ENCODE measurements at regions not wholly inside any gene's neighbourhood (a gene's known extent, or its start where the extent isn't known, plus 50 kb on each side); places are given as distances from the start of the nearest gene placed in this dataset.

DNA sequence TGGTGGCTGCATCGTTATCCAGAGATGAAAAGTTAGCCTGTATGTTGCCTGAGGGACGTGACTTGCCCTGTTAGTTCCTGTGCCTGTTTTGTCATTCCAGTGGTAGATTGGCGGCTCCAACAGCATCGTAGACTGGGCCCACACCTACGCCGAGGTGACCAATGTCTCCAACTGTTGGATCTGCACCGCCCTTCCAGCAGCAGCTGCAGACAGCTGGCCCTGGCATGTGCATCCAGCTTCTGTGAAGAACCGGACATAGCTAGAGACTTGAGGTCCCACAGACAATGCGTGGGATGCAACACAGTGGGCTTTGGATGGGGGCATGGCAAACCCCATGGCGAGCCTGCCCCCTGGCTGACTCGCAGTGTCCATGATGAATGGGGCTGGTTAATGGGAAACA lies 93.0 kb upstream of the TMPO start:
- intact Hi-C loops (cut with micrococcal nuclease), result no loop called here
- peaks cover 10% of the 10 kb centered on the region for H3K27me3 Mint-ChIP-seq
- no peak overlapping the region for H3K4me3 Mint-ChIP-seq
- H3K9me3 Mint-ChIP-seq, result no peaks in the 10 kb centered on the region
- H3K27ac Mint-ChIP-seq, result no peak overlapping the region
- peaks cover 5% of the 10 kb centered on the region for H3K4me1 Mint-ChIP-seq
- no peak for DNase-seq
- H3K36me3 Mint-ChIP-seq (ENCODE audit: low read depth), result no peaks in the 10 kb centered on the region

DNA sequence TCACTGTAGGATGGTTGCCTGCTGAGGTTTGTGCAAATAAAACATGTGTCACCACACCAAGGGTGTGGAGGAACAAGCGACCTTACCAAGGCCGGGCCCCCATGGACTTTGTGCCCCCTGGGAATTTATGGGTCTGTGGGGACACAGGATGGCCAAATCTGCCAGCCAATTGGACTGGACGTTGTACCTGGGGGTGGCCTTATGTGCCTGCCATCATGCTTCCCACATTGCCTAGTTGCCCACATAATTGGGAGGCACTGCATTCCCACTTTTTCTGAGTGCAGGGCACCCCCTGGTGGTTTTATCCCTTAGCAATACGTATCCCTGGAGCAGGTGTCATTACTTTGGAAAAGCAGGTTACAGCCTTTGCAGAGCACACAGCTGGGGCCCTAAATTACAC lies 92.6 kb upstream of the TMPO start:
- Mint-ChIP-seq H3K9me3 (no peaks in the 10 kb centered on the region), H3K27me3 (peaks cover 8% of the 10 kb centered on the region)

DNA sequence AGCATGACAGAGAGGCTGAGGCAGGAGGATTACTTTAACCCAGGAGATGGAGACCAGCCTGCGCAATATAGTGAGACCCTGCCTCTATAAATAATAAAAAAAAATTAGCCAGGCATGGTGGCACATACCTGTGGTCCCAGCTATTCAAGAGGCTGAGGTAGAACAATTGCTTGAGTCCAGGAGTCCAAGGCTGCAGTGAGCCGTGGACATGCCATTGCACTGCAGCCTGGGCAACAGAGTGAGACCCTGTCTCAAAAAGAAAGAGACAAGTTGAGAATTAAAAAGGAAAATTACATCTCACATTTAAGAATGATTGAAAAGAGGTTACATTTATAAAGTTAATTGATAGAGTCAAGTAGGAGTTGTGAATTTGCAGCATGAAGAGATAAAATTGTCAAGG lies 91.4 kb upstream of the TMPO start:
- Mint-ChIP-seq H3K27me3 (peaks cover 8% of the 10 kb centered on the region), H3K4me1 (peaks cover 2% of the 10 kb centered on the region), H3K9me3 (no peaks in the 10 kb centered on the region), H3K4me3 (no peak overlapping the region), H3K27ac (no peak overlapping the region), H3K36me3 (ENCODE audit: low read depth) (no peaks in the 10 kb centered on the region)
- no peak for DNase-seq
- intact Hi-C loops (cut with micrococcal nuclease), result loop anchor here (1.0 to 2.0 kb wide), 2 partner anchors 67 to 92 kb away; no protein-coding TSS in a partner anchor

More for the DNA sequence above, 92.6 kb upstream of the TMPO start:
- no peak overlapping the region for H3K4me3 Mint-ChIP-seq
- intact Hi-C loops (cut with micrococcal nuclease), result no loop called here
- H3K27ac Mint-ChIP-seq, result no peak overlapping the region
- H3K4me1 Mint-ChIP-seq, result peaks cover 5% of the 10 kb centered on the region
- DNase-seq, result no peak
- no peaks in the 10 kb centered on the region for H3K36me3 Mint-ChIP-seq (ENCODE audit: low read depth)

DNA sequence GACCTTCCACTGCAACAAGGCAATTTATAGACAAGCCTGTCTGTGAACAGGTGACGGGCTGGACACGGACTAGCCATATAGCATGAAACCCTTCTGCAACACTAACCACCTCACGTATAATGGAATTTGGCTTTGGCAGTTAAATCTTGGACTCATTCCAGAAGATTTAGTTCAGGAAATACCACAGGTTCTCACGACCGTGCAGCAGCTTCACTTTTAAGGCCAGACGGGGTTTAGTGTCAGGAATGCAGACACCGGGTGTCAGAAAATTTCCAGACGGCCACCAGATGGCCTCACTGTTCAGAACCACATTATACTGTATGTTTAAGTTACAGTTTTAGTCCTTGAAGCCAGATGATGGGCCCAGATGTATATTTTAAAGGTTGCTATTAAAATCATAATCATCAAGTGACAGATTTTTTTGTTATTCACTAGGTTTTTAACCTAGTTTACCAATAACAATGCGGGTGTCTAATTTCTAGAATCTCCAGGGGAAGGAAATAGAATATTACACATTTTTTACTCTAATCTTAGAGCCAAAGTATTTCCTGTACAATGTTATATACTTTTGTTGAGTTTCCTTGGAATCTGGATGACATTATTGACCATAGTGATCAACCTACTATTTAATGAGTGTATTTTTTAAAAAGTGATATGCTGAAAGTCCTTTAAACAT lies 90.5 kb upstream of the TMPO start:
- no peaks in the 10 kb centered on the region for H3K36me3 Mint-ChIP-seq (ENCODE audit: low read depth)
- peak; percentile 85 for DNase-seq
- intact Hi-C loops (cut with micrococcal nuclease), result loop anchor here (1.0 to 5.0 kb wide), 4 partner anchors 66 to 222 kb away; partner anchors contain the start of gene APAF1
- no peaks in the 10 kb centered on the region for H3K9me3 Mint-ChIP-seq
- H3K4me1 Mint-ChIP-seq, result peaks cover 2% of the 10 kb centered on the region
- no peak overlapping the region for H3K27ac Mint-ChIP-seq
- peaks cover 9% of the 10 kb centered on the region for H3K27me3 Mint-ChIP-seq
- no peak overlapping the region for H3K4me3 Mint-ChIP-seq

- no peak overlapping the region for H3K27ac Mint-ChIP-seq
- intact Hi-C loops (cut with micrococcal nuclease), result loop anchor here (2.0 to 5.0 kb wide), 3 partner anchors 65 to 221 kb away; partner anchors contain the start of gene APAF1
- H3K36me3 Mint-ChIP-seq (ENCODE audit: low read depth), result no peaks in the 10 kb centered on the region
- H3K27me3 Mint-ChIP-seq, result peaks cover 7% of the 10 kb centered on the region
- H3K4me1 Mint-ChIP-seq, result peaks cover 2% of the 10 kb centered on the region
- H3K4me3 Mint-ChIP-seq, result no peak overlapping the region
- no peaks in the 10 kb centered on the region for H3K9me3 Mint-ChIP-seq
- no peak for DNase-seq
Observed at GRCh38 chr12:98425859-98426258, 89.5 kb upstream of the TMPO start.

GRCh38 chr12:98431089-98431488 lies 84.3 kb upstream of the TMPO start:
- Mint-ChIP-seq H3K4me1 (no peaks in the 10 kb centered on the region), H3K27me3 (peaks cover 22% of the 10 kb centered on the region), H3K4me3 (no peak overlapping the region), H3K9me3 (no peaks in the 10 kb centered on the region), H3K27ac (no peak overlapping the region), H3K36me3 (ENCODE audit: low read depth) (no peaks in the 10 kb centered on the region)
- intact Hi-C loops (cut with micrococcal nuclease), result no loop called here
- DNase-seq, result no peak

GRCh38 chr12:98437166-98437565 lies 78.2 kb upstream of the TMPO start:
- H3K9me3 Mint-ChIP-seq, result no peaks in the 10 kb centered on the region

DNA sequence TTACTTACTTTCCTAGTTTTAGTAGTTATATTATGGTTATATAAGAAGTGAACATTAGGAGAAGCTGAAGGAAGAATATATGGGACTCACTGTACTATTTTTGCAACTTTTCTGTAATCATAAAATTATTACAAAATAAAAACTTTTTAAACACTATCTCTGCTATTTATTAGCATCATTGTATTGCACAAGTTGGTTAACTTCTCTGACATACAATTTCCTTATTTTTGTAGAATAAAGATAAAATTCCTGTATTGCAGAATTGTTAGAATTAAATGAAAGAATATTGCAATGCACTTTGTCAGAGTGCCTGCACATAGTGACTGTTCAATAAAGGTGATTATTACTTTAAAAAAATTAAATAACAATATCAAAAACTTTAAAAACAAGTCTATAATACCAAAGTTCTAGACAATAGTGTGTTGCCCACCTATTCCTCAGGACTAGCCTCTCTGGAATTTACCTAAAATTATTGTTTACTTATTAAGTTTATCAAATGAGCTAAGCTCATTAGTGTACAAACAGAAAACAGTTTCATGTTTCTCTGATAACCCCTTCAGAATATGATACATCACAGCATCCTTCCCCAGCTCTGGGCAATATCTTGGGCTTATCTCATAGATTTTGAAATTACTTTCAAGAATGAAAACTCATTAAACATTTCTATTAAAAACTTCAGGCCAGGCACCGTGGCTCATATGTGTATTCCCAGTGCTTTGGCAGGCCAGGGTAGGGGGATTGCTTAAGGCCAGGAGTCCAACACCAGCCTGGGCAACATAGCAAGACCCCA lies 77.4 kb upstream of the TMPO start:
- no peak overlapping the region for H3K27ac Mint-ChIP-seq
- peaks cover 7% of the 10 kb centered on the region for H3K4me1 Mint-ChIP-seq
- H3K27me3 Mint-ChIP-seq, result peaks cover 35% of the 10 kb centered on the region
- intact Hi-C loops (cut with micrococcal nuclease), result no loop called here
- DNase-seq, result no peak
- H3K4me3 Mint-ChIP-seq, result no peak overlapping the region
- no peaks in the 10 kb centered on the region for H3K36me3 Mint-ChIP-seq (ENCODE audit: low read depth)
- H3K9me3 Mint-ChIP-seq, result no peaks in the 10 kb centered on the region

More at GRCh38 chr12:98437166-98437565, 78.2 kb upstream of the TMPO start:
- Mint-ChIP-seq H3K27me3 (peaks cover 35% of the 10 kb centered on the region), H3K27ac (no peak overlapping the region), H3K4me3 (no peak overlapping the region), H3K36me3 (ENCODE audit: low read depth) (no peaks in the 10 kb centered on the region), H3K4me1 (peaks cover 7% of the 10 kb centered on the region)
- intact Hi-C loops (cut with micrococcal nuclease), result no loop called here
- DNase-seq, result no peak

- Mint-ChIP-seq H3K9me3 (no peaks in the 10 kb centered on the region), H3K4me3 (no peak overlapping the region), H3K27me3 (peaks cover 36% of the 10 kb centered on the region), H3K36me3 (ENCODE audit: low read depth) (no peaks in the 10 kb centered on the region), H3K4me1 (peaks cover 7% of the 10 kb centered on the region), H3K27ac (no peak overlapping the region)
- intact Hi-C loops (cut with micrococcal nuclease), result no loop called here
- no peak for DNase-seq
Observed at GRCh38 chr12:98438656-98439230, 76.6 kb upstream of the TMPO start.

DNA sequence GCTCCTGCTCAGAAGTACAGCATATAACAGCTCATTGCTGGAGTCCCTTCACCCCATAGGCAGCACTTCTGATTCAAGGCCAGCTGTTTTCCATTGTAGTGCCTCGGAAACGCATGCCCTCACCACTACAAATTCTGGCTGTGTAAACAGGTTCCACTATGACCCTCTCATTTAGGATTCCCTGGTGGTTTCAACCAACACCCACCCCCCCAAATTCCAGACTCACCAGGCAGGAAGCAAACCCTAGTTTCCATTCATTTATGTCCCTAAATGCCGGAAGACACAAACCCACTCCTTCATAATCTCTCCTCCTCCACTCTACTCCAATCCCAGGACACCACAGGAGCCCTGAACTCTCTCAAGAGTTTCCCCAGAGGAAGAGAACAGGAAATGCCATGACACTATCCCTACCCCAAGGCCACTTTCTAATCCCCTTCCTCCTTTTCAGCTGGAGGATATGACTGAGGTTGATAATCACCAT lies 75.9 kb upstream of the TMPO start:
- Mint-ChIP-seq H3K27ac (no peak overlapping the region), H3K27me3 (peaks cover 42% of the 10 kb centered on the region), H3K4me1 (peaks cover 7% of the 10 kb centered on the region), H3K4me3 (no peak overlapping the region), H3K36me3 (ENCODE audit: low read depth) (no peaks in the 10 kb centered on the region), H3K9me3 (no peaks in the 10 kb centered on the region)
- intact Hi-C loops (cut with micrococcal nuclease), result no loop called here
- no peak for DNase-seq

- H3K4me1 Mint-ChIP-seq, result peaks cover 7% of the 10 kb centered on the region
- no peaks in the 10 kb centered on the region for H3K9me3 Mint-ChIP-seq
- DNase-seq, result no peak
- H3K27ac Mint-ChIP-seq, result no peak overlapping the region
- peaks cover 38% of the 10 kb centered on the region for H3K27me3 Mint-ChIP-seq
- intact Hi-C loops (cut with micrococcal nuclease), result no loop called here
- no peak overlapping the region for H3K4me3 Mint-ChIP-seq
- no peaks in the 10 kb centered on the region for H3K36me3 Mint-ChIP-seq (ENCODE audit: low read depth)
Observed at GRCh38 chr12:98439981-98440581, 75.3 kb upstream of the TMPO start.

DNA sequence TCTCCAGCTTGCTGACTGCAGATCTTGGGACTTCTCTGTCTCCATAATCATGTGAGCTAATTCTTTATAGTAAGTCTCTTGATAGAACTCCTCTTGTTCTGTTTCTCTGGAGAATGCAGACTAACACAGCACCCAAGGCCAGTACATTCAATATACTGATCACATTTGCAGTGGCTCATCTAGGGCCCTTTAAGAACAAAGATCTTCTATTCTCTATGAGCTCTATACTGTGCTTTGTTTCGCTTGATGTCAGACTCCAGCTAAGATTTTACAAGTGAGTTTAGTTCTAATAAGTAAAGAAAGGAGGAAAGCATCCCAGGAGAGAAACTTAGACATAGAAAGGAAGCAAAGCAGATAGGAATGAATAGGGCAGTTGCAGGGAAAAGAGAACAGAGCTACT lies 69.3 kb upstream of the TMPO start:
- Mint-ChIP-seq H3K9me3 (no peaks in the 10 kb centered on the region), H3K4me3 (no peak overlapping the region), H3K36me3 (ENCODE audit: low read depth) (no peaks in the 10 kb centered on the region), H3K27me3 (peaks cover 25% of the 10 kb centered on the region), H3K27ac (no peak overlapping the region), H3K4me1 (no peaks in the 10 kb centered on the region)
- DNase-seq, result no peak
- intact Hi-C loops (cut with micrococcal nuclease), result no loop called here

- H3K4me3 Mint-ChIP-seq, result no peak overlapping the region
- no peak for DNase-seq
- peaks cover 23% of the 10 kb centered on the region for H3K27me3 Mint-ChIP-seq
- no peaks in the 10 kb centered on the region for H3K4me1 Mint-ChIP-seq
- no peaks in the 10 kb centered on the region for H3K36me3 Mint-ChIP-seq (ENCODE audit: low read depth)
- intact Hi-C loops (cut with micrococcal nuclease), result no loop called here
- H3K27ac Mint-ChIP-seq, result no peak overlapping the region
- no peaks in the 10 kb centered on the region for H3K9me3 Mint-ChIP-seq
Observed at GRCh38 chr12:98446682-98447081, 68.7 kb upstream of the TMPO start.

- Mint-ChIP-seq H3K4me3 (no peak overlapping the region), H3K4me1 (peaks cover 7% of the 10 kb centered on the region), H3K36me3 (ENCODE audit: low read depth) (no peaks in the 10 kb centered on the region), H3K27me3 (peaks cover 15% of the 10 kb centered on the region), H3K27ac (no peak overlapping the region), H3K9me3 (no peaks in the 10 kb centered on the region)
- DNase-seq, result no peak
- intact Hi-C loops (cut with micrococcal nuclease), result no loop called here
Observed at GRCh38 chr12:98449584-98449983, 65.8 kb upstream of the TMPO start.

Data from activated CD4-positive, alpha-beta T cell treated with anti-CD3 and anti-CD28 coated beads, Interleukin-2, amount 10 ng/mL, durations not matched to agents 24 days and 14 days (primary cell).